ENCODE measurements at regions not wholly inside any gene's neighbourhood (a gene's known extent, or its start where the extent isn't known, plus 50 kb on each side); places are given as distances from the start of the nearest gene placed in this dataset.

DNA sequence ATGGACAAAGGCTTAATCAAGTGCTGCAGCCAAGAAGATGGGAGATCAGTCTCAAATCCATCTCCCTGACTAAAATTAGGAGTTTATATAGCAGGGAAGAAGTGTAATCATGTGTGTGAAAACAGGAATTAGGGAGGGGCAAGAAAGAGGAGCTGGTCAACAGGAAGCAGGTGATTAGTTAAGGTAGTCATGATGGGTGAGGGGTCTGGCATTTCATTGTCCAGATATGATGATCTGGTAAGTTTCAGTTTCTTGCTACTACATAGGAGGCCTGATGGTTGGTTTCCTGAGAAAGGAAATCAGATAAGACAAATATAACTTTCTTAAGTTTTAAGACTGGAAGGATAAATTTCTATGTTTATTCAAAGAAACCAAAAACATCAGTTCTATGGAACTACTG, 455.6 kb upstream of the GRAMD2B start:
- no TSS peak for BruUV-seq (replicated peaks)
- intact Hi-C loops (cut with micrococcal nuclease; ENCODE audit: unreplicated experiment) = no loop called here
- H3K27me3 Mint-ChIP-seq (ENCODE audit: insufficient read depth, unreplicated experiment) = peaks cover 3% of the 10 kb centered on the region

DNA sequence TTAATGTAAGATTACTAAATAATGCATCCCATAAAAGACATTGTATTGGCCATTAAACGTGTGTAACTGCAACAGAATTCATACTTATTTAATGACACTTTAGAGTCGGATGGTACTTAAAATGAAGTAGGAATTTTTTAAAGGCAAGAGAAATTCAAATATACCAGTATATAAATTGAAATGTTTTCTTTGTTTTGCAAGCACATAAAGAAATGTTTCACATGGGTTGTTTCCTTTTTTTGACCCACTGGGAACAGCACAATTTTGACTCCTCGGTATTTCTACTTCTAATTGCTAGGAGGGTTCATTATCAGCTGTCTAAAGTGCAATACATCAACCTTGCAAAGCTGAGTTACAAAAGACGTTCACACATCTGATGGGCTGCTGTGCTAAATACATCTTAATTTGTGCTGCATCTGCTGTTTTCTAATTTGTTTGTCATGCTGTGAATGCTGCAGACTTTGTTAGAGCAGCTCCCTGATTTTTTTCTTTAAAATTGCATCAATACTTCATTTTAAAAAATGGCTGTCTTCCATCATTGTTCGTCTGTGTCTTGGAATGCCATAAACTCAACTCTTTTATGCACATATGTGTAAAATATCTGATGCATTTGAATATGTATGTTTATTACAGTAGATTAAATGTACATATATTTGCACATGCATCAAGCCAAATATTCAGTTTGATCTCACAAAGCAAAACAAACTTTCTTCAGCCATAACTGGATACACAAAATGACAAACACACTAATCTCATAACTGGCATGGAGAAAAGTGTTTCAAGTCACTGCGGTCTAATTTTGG, 454.0 kb upstream of the GRAMD2B start:
- CTCF ChIA-PET = no interaction called here
- no peak overlapping the region for H3K27ac Mint-ChIP-seq (ENCODE audit: unreplicated experiment)
- no peaks in the 10 kb centered on the region for H3K36me3 ChIP-seq (ENCODE audit: control insufficient read depth, insufficient read depth, low read length)
- no peak for DNase-seq
- H3K36me3 Mint-ChIP-seq (ENCODE audit: insufficient read depth, unreplicated experiment) = no peaks in the 10 kb centered on the region
- POLR2A ChIA-PET = no interaction called here
- no peaks in the 10 kb centered on the region for H3K9me3 ChIP-seq
- H3K4me1 Mint-ChIP-seq (ENCODE audit: low read depth, unreplicated experiment) = no peaks in the 10 kb centered on the region
- H3K4me1 ChIP-seq = no peaks in the 10 kb centered on the region
- intact Hi-C loops (cut with micrococcal nuclease; ENCODE audit: unreplicated experiment) = no loop called here
- no peaks in the 10 kb centered on the region for H3K9me3 Mint-ChIP-seq (ENCODE audit: unreplicated experiment)
- TF ChIP-seq, protein P1, sequence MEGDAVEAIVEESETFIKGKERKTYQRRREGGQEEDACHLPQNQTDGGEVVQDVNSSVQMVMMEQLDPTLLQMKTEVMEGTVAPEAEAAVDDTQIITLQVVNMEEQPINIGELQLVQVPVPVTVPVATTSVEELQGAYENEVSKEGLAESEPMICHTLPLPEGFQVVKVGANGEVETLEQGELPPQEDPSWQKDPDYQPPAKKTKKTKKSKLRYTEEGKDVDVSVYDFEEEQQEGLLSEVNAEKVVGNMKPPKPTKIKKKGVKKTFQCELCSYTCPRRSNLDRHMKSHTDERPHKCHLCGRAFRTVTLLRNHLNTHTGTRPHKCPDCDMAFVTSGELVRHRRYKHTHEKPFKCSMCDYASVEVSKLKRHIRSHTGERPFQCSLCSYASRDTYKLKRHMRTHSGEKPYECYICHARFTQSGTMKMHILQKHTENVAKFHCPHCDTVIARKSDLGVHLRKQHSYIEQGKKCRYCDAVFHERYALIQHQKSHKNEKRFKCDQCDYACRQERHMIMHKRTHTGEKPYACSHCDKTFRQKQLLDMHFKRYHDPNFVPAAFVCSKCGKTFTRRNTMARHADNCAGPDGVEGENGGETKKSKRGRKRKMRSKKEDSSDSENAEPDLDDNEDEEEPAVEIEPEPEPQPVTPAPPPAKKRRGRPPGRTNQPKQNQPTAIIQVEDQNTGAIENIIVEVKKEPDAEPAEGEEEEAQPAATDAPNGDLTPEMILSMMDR (IDR thresholded peaks at IDR 0.05; ENCODE audit: insufficient read depth in 1 of 2, low read depth in 1 of 2, low read length in 1 of 2, severe bottlenecking in 1 of 2, unreplicated experiment in 1 of 2) = no peak
- H3K27me3 ChIP-seq (replicated peaks; ENCODE audit: control insufficient read depth, insufficient read depth, low read length) = no peaks in the 10 kb centered on the region
- peaks cover 5% of the 10 kb centered on the region for H3K27me3 Mint-ChIP-seq (ENCODE audit: insufficient read depth, unreplicated experiment)
- H3K4me3 ChIP-seq (ENCODE audit: low read depth, low read length) = no peak overlapping the region
- no TSS peak for BruUV-seq (replicated peaks)
- H3K4me3 Mint-ChIP-seq (ENCODE audit: unreplicated experiment) = no peak overlapping the region

More for the DNA sequence above, 455.6 kb upstream of the GRAMD2B start:
- Histone ChIP-seq H3K4me1 (no peaks in the 10 kb centered on the region), H3K36me3 (ENCODE audit: control insufficient read depth, insufficient read depth, low read length) (no peaks in the 10 kb centered on the region), H3K4me3 (ENCODE audit: low read depth, low read length) (no peak overlapping the region), H3K9me3 (no peaks in the 10 kb centered on the region), H3K27me3 (replicated peaks; ENCODE audit: control insufficient read depth, insufficient read depth, low read length) (no peaks in the 10 kb centered on the region)
- no peak overlapping the region for H3K27ac Mint-ChIP-seq (ENCODE audit: unreplicated experiment)
- no peaks in the 10 kb centered on the region for H3K9me3 Mint-ChIP-seq (ENCODE audit: unreplicated experiment)
- CTCF ChIA-PET = no interaction called here
- no peaks in the 10 kb centered on the region for H3K4me1 Mint-ChIP-seq (ENCODE audit: low read depth, unreplicated experiment)
- TF ChIP-seq, protein P1 (IDR thresholded peaks at IDR 0.05; ENCODE audit: insufficient read depth in 1 of 2, low read depth in 1 of 2, low read length in 1 of 2, severe bottlenecking in 1 of 2, unreplicated experiment in 1 of 2) = no peak
- DNase-seq = no peak
- no peak overlapping the region for H3K4me3 Mint-ChIP-seq (ENCODE audit: unreplicated experiment)
- no peaks in the 10 kb centered on the region for H3K36me3 Mint-ChIP-seq (ENCODE audit: insufficient read depth, unreplicated experiment)
- POLR2A ChIA-PET = no interaction called here

DNA sequence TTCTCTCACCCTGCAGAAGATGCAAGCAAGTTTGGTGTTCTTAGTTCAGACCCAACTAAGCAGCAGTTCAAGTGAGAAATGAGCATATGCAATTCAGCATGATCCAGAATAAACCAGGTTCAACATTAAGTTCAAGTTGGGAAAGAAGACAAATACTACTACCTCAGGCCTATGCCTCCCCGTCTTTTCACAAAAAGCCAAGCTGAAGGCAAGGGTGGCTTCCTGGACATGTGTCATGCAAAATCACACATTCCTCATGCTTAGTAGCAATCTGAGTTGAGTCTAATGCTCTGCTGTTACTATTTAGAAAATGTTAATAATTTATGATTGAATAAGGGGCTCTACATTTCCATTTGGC, 453.4 kb upstream of the GRAMD2B start:
- POLR2A ChIA-PET = no interaction called here
- no peak overlapping the region for H3K27ac Mint-ChIP-seq (ENCODE audit: unreplicated experiment)
- DNase-seq = no peak
- CTCF ChIA-PET = interaction anchor here (0.6 kb wide), 1 partner anchor 13 kb away, joined by 4 read pairs; no protein-coding TSS in a partner anchor
- no peaks in the 10 kb centered on the region for H3K36me3 ChIP-seq (ENCODE audit: control insufficient read depth, insufficient read depth, low read length)
- no peaks in the 10 kb centered on the region for H3K9me3 Mint-ChIP-seq (ENCODE audit: unreplicated experiment)
- H3K4me1 ChIP-seq = no peaks in the 10 kb centered on the region
- no peaks in the 10 kb centered on the region for H3K27me3 ChIP-seq (replicated peaks; ENCODE audit: control insufficient read depth, insufficient read depth, low read length)
- no peaks in the 10 kb centered on the region for H3K36me3 Mint-ChIP-seq (ENCODE audit: insufficient read depth, unreplicated experiment)
- BruUV-seq (replicated peaks) = no TSS peak
- no peak overlapping the region for H3K4me3 ChIP-seq (ENCODE audit: low read depth, low read length)
- H3K4me3 Mint-ChIP-seq (ENCODE audit: unreplicated experiment) = no peak overlapping the region
- TF ChIP-seq, protein P1 (IDR thresholded peaks at IDR 0.05; ENCODE audit: insufficient read depth in 1 of 2, low read depth in 1 of 2, low read length in 1 of 2, severe bottlenecking in 1 of 2, unreplicated experiment in 1 of 2) = no peak
- intact Hi-C loops (cut with micrococcal nuclease; ENCODE audit: unreplicated experiment) = no loop called here
- peaks cover 6% of the 10 kb centered on the region for H3K27me3 Mint-ChIP-seq (ENCODE audit: insufficient read depth, unreplicated experiment)
- H3K4me1 Mint-ChIP-seq (ENCODE audit: low read depth, unreplicated experiment) = no peaks in the 10 kb centered on the region
- H3K9me3 ChIP-seq = no peaks in the 10 kb centered on the region
